ENCODE measurements at regions not wholly inside any gene's neighbourhood (a gene's known extent, or its start where the extent isn't known, plus 50 kb on each side); places are given as distances from the start of the nearest gene placed in this dataset.

DNA sequence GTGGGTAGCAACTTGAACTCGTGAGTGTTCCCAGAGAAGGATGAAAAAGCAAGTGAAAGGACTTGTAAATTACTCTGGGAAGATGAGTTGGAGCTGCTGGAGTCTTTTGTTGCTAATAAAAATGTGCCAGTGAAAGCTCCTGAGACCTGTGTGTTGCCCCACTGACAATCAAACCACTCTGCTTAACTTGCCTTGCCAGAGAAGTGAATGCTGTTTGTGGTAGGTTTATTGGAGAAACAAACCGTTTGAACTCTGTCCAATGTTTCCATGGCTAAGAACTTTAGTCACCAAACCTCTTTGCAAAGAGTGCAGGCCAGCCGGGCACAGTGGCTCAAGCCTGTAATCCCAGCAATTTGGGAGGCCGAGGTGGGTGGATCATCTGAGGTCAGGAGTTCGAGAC is 586.9 kb downstream of the PCDH7 start:
- Histone ChIP-seq H3K36me3 (ENCODE audit: control insufficient read depth in 1 of 2, insufficient read depth in 2 of 2, low read length in 2 of 2) (no peaks in the 10 kb centered on the region), H3K27ac (ENCODE audit: low read length) (no peak overlapping the region), H3K4me3 (ENCODE audit: low read depth in 1 of 2, low read length in 2 of 2) (no peak overlapping the region), H3K27me3 (ENCODE audit: low read depth, low read length) (no peaks in the 10 kb centered on the region), H3K9me3 (ENCODE audit: control insufficient read depth in 1 of 2, low read length in 2 of 2) (no peaks in the 10 kb centered on the region), H3K4me1 (ENCODE audit: control insufficient read depth in 1 of 2, insufficient read depth in 2 of 2, low read length in 2 of 2) (no peaks in the 10 kb centered on the region)

DNA sequence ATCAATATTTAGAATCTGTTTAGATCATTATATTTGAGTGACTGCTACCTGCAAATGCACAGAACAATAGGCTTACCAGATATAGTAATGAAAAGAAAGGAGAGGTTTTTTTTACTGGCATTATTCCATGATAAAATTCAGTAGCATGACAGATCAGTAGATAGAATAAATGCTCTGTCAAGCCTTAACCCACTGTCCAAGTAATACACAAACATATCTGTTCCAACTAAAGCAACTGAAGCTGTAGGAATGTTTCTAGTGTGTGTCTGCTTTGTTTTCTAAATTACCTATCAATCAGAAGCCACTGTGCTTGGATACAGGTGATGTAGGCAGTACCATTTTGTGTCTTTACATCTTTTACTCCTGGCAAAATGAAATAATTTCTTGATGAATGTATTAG is 604.6 kb downstream of the PCDH7 start:
- Histone ChIP-seq H3K4me3 (ENCODE audit: low read depth in 1 of 2, low read length in 2 of 2) (no peak overlapping the region), H3K36me3 (ENCODE audit: control insufficient read depth in 1 of 2, insufficient read depth in 2 of 2, low read length in 2 of 2) (no peaks in the 10 kb centered on the region), H3K27ac (ENCODE audit: low read length) (no peak overlapping the region), H3K27me3 (ENCODE audit: low read depth, low read length) (no peaks in the 10 kb centered on the region), H3K4me1 (ENCODE audit: control insufficient read depth in 1 of 2, insufficient read depth in 2 of 2, low read length in 2 of 2) (no peaks in the 10 kb centered on the region), H3K9me3 (ENCODE audit: control insufficient read depth in 1 of 2, low read length in 2 of 2) (no peaks in the 10 kb centered on the region)

DNA sequence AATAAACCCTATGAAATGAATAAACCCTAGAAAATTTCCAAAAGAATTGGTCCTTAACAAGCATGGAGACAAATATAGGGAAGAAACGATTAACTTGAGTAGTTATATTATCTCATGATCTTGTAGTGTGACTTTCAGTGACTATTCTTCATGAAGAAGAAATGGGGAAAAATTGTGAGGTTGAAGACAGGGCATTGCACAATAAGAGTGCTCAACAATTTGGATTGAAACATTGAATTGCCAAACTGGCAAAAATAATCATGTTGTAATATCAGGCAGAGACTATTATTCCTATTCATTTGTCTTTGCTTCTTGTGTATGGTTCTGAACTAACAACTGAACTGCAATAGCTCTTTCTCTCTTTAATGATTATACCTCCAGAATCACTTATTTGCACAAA is 605.1 kb downstream of the PCDH7 start:
- no peak overlapping the region for H3K4me3 ChIP-seq (ENCODE audit: low read depth in 1 of 2, low read length in 2 of 2)
- no peaks in the 10 kb centered on the region for H3K4me1 ChIP-seq (ENCODE audit: control insufficient read depth in 1 of 2, insufficient read depth in 2 of 2, low read length in 2 of 2)
- H3K27ac ChIP-seq (ENCODE audit: low read length): no peak overlapping the region
- no peaks in the 10 kb centered on the region for H3K36me3 ChIP-seq (ENCODE audit: control insufficient read depth in 1 of 2, insufficient read depth in 2 of 2, low read length in 2 of 2)
- no peaks in the 10 kb centered on the region for H3K9me3 ChIP-seq (ENCODE audit: control insufficient read depth in 1 of 2, low read length in 2 of 2)
- no peaks in the 10 kb centered on the region for H3K27me3 ChIP-seq (ENCODE audit: low read depth, low read length)

DNA sequence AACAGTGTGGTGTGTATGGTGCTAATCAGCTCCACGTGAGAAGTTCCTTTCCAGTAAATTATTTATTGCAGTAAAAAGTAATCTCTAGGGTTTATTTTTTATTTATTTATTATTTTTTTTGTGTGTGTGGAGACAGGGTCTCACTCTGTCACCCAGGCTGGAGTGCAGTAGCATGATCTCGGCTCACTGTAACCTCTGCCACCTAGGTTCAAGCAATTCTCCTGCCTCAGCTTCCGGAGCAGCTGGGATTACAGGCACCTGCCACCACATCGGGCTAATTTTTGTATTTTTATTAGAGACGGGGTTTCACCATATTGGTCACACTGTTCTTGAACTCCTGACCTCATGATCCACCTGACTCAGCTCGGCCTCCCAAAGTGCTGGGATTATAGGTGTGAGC is 606.9 kb downstream of the PCDH7 start:
- Histone ChIP-seq H3K36me3 (ENCODE audit: control insufficient read depth in 1 of 2, insufficient read depth in 2 of 2, low read length in 2 of 2) (no peaks in the 10 kb centered on the region), H3K4me3 (ENCODE audit: low read depth in 1 of 2, low read length in 2 of 2) (no peak overlapping the region), H3K4me1 (ENCODE audit: control insufficient read depth in 1 of 2, insufficient read depth in 2 of 2, low read length in 2 of 2) (no peaks in the 10 kb centered on the region), H3K9me3 (ENCODE audit: control insufficient read depth in 1 of 2, low read length in 2 of 2) (no peaks in the 10 kb centered on the region), H3K27me3 (ENCODE audit: low read depth, low read length) (no peaks in the 10 kb centered on the region), H3K27ac (ENCODE audit: low read length) (no peak overlapping the region)

DNA sequence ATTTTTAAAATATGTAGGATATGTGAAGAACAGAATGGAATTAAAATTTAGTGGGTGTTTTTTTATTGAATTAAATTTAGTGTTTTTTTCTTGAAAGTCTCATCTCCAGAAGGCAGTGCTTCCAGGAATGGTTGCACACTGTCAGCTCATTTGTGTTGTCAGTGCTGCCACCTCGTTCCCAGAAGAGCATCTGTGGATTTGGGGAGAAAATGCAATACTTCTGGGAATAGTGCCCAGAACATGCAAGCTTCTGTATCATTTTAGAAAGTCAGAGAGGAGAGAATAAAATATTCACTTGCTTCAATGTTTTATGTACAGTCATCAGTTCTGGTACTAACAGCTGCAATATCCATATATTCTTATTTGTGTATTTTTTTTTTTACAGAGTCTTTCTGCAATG is 608.8 kb downstream of the PCDH7 start:
- no peaks in the 10 kb centered on the region for H3K4me1 ChIP-seq (ENCODE audit: control insufficient read depth in 1 of 2, insufficient read depth in 2 of 2, low read length in 2 of 2)
- no peaks in the 10 kb centered on the region for H3K9me3 ChIP-seq (ENCODE audit: control insufficient read depth in 1 of 2, low read length in 2 of 2)
- no peaks in the 10 kb centered on the region for H3K27me3 ChIP-seq (ENCODE audit: low read depth, low read length)
- no peak overlapping the region for H3K27ac ChIP-seq (ENCODE audit: low read length)
- no peaks in the 10 kb centered on the region for H3K36me3 ChIP-seq (ENCODE audit: control insufficient read depth in 1 of 2, insufficient read depth in 2 of 2, low read length in 2 of 2)
- no peak overlapping the region for H3K4me3 ChIP-seq (ENCODE audit: low read depth in 1 of 2, low read length in 2 of 2)

DNA sequence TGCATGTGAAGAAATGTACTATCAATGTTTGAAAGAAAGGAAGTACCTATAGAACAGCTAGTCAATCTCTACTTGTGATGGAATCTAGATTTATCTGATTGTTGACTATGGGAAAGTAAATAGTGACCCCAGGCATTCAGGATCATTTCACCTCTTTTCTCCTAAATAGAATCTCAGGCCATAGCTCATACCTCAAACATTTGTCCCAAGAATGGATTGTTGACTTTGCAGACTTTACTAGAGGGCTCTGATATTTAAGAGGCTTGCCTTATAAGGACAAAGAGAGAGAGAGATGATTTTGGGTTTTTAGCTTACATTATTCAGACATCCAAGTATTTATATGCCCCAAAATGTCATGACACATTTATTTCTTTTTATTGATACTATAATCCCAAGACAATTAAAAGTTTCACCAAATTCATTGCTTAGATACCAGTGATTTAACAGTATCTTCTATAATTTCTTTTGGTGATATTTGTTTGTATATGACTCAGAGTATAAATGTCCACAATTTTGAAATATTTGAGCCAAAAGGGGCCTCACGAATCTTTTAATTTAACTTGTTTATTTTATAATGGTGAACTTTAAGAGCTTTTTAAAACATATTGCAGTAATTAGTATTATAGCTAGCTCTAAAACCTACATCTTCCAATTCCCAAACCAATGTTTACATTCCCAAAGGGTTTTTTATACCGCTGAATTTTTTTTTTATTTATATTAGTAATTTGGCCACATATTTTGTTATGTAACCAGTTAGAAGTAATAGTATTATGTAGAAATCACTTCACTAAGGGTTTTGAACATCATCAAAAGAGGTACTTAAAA is 614.1 kb downstream of the PCDH7 start:
- no peak overlapping the region for H3K4me3 ChIP-seq (ENCODE audit: low read depth in 1 of 2, low read length in 2 of 2)
- no peaks in the 10 kb centered on the region for H3K27me3 ChIP-seq (ENCODE audit: low read depth, low read length)
- no peaks in the 10 kb centered on the region for H3K9me3 ChIP-seq (ENCODE audit: control insufficient read depth in 1 of 2, low read length in 2 of 2)
- no peak overlapping the region for H3K27ac ChIP-seq (ENCODE audit: low read length)
- H3K36me3 ChIP-seq (ENCODE audit: control insufficient read depth in 1 of 2, insufficient read depth in 2 of 2, low read length in 2 of 2): no peaks in the 10 kb centered on the region
- no peaks in the 10 kb centered on the region for H3K4me1 ChIP-seq (ENCODE audit: control insufficient read depth in 1 of 2, insufficient read depth in 2 of 2, low read length in 2 of 2)

DNA sequence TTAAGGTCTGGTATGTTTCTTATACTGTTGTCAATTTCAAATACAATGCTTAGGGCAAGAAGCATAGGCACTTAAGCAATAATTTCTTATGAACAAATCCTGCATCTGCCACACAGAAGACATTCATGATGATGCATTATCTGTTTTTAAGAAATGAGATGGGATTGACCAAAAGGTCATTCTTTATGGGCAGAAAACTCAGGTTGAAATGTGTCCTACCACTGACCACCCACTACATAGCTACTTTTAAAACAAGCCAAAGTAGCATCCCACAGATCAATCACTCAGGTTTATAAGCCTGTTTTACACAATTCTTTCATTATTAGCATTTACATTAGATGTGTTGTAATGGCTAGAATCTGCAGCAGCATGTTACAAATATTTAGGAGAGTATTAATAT is 617.8 kb downstream of the PCDH7 start:
- no peaks in the 10 kb centered on the region for H3K4me1 ChIP-seq (ENCODE audit: control insufficient read depth in 1 of 2, insufficient read depth in 2 of 2, low read length in 2 of 2)
- H3K27ac ChIP-seq (ENCODE audit: low read length): no peak overlapping the region
- H3K36me3 ChIP-seq (ENCODE audit: control insufficient read depth in 1 of 2, insufficient read depth in 2 of 2, low read length in 2 of 2): no peaks in the 10 kb centered on the region
- H3K27me3 ChIP-seq (ENCODE audit: low read depth, low read length): no peaks in the 10 kb centered on the region
- H3K9me3 ChIP-seq (ENCODE audit: control insufficient read depth in 1 of 2, low read length in 2 of 2): peaks cover 1 to 3% of the 10 kb centered on the region in 2 donors
- no peak overlapping the region for H3K4me3 ChIP-seq (ENCODE audit: low read depth in 1 of 2, low read length in 2 of 2)

DNA sequence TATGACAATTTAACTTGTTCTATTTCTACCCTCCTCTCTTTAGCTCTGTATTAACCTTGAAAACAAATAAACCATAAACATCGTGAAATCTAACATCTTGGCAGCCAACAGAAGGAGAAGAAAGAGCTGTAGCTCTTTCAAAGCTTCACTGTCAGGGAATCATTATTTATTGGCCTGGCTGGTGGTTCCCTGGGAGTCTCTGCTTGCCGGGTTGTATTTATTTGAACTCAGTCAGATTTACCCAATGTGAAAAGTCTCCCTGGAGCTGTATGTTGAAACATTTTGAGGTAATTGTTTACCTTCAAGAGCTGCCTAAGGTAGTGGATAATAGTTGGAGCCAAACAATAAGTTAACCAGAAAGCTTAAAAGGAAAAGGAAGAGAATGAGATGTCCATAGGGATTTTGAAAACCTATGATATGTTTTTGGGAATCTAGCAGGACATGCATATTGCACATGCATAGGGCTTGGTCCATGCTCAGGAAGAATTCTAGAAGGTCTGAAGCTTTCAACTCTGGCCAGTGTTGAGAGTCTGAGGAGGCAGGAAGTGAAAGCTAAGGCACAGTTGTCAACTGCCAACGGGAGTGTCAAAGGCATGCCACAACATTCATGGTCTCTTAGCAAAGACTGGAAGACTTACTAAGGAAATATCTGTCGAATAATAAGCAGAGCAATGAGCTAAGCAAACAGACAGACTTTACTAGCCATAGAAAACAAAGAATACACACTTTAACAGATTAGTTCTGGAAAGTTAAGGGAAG is 621.6 kb downstream of the PCDH7 start:
- no peaks in the 10 kb centered on the region for H3K36me3 ChIP-seq (ENCODE audit: control insufficient read depth in 1 of 2, insufficient read depth in 2 of 2, low read length in 2 of 2)
- no peak overlapping the region for H3K27ac ChIP-seq (ENCODE audit: low read length)
- no peaks in the 10 kb centered on the region for H3K27me3 ChIP-seq (ENCODE audit: low read depth, low read length)
- H3K4me1 ChIP-seq (ENCODE audit: control insufficient read depth in 1 of 2, insufficient read depth in 2 of 2, low read length in 2 of 2): no peaks in the 10 kb centered on the region
- H3K4me3 ChIP-seq (ENCODE audit: low read depth in 1 of 2, low read length in 2 of 2): no peak overlapping the region
- peaks cover 3 to 6% of the 10 kb centered on the region in 2 donors for H3K9me3 ChIP-seq (ENCODE audit: control insufficient read depth in 1 of 2, low read length in 2 of 2)

DNA sequence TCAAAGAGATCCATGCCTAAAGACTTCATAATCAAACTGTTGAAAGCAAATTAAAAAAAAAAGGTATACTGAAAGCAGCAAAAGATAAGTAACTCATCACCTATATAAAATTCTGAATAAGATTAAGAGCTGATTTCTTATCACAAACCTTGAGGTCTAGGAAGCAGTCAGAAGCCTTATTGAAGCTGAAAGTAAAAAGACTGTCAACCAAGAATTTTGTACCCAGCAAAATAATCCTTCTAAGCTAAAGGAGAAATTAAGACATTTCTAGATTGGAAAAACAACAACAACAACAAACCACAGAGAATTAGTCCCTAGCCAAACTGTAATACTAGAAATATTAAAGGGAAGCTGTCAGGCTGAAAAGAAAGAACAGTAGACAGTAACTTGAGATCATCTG is 622.9 kb downstream of the PCDH7 start:
- H3K4me1 ChIP-seq (ENCODE audit: control insufficient read depth in 1 of 2, insufficient read depth in 2 of 2, low read length in 2 of 2): no peaks in the 10 kb centered on the region
- H3K36me3 ChIP-seq (ENCODE audit: control insufficient read depth in 1 of 2, insufficient read depth in 2 of 2, low read length in 2 of 2): no peaks in the 10 kb centered on the region
- H3K9me3 ChIP-seq (ENCODE audit: control insufficient read depth in 1 of 2, low read length in 2 of 2): peaks cover 3 to 6% of the 10 kb centered on the region in 2 donors
- H3K4me3 ChIP-seq (ENCODE audit: low read depth in 1 of 2, low read length in 2 of 2): no peak overlapping the region
- H3K27ac ChIP-seq (ENCODE audit: low read length): no peak overlapping the region
- no peaks in the 10 kb centered on the region for H3K27me3 ChIP-seq (ENCODE audit: low read depth, low read length)

DNA sequence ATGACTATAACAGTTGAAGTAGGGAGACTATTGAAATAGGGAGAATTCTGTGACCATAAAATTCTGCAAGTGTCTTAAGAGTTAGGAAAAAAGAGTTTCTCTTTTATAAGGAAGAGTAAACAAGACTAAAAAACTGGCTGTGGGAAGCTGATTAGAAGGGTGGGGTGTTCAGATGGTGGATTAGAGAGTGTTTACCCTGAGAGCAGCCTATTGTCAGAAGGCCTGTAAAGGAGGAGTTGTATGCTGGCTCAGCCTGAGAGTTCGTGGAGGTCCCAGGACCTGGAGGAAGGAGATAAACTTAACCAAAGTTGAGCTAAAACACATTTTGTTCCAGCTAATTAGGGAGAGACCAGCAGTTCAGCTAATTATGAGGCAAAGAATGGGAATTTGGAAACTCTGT is 629.7 kb downstream of the PCDH7 start:
- H3K9me3 ChIP-seq (ENCODE audit: control insufficient read depth in 1 of 2, low read length in 2 of 2): no peaks in the 10 kb centered on the region
- H3K4me3 ChIP-seq (ENCODE audit: low read depth in 1 of 2, low read length in 2 of 2): no peak overlapping the region
- H3K27me3 ChIP-seq (ENCODE audit: low read depth, low read length): no peaks in the 10 kb centered on the region
- H3K36me3 ChIP-seq (ENCODE audit: control insufficient read depth in 1 of 2, insufficient read depth in 2 of 2, low read length in 2 of 2): no peaks in the 10 kb centered on the region
- H3K27ac ChIP-seq (ENCODE audit: low read length): no peak overlapping the region
- H3K4me1 ChIP-seq (ENCODE audit: control insufficient read depth in 1 of 2, insufficient read depth in 2 of 2, low read length in 2 of 2): no peaks in the 10 kb centered on the region

DNA sequence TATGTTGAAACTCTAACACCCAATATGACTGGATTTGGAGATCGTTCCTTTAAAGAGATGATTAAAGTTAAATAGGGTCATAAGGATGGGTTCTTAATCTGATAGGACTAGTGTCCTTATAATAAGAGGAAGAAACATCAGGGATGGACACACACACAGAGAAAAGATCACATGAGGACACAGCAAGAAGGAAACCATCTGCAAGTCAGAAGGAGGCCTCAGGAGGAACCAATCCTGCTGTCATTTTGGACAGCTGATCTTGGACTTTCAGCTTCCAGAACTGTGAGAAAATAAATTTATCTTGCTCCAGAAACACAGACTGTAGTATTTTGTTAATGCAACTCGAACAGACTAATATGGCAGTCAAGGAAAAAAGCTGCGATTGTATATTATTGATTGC is 631.5 kb downstream of the PCDH7 start:
- H3K27ac ChIP-seq (ENCODE audit: low read length): no peak overlapping the region
- no peaks in the 10 kb centered on the region for H3K27me3 ChIP-seq (ENCODE audit: low read depth, low read length)
- no peaks in the 10 kb centered on the region for H3K4me1 ChIP-seq (ENCODE audit: control insufficient read depth in 1 of 2, insufficient read depth in 2 of 2, low read length in 2 of 2)
- no peak overlapping the region for H3K4me3 ChIP-seq (ENCODE audit: low read depth in 1 of 2, low read length in 2 of 2)
- no peaks in the 10 kb centered on the region for H3K36me3 ChIP-seq (ENCODE audit: control insufficient read depth in 1 of 2, insufficient read depth in 2 of 2, low read length in 2 of 2)
- H3K9me3 ChIP-seq (ENCODE audit: control insufficient read depth in 1 of 2, low read length in 2 of 2): no peaks in the 10 kb centered on the region
